Skeletal muscle satellite cell (primary cell): ENCODE measurements at regions not wholly inside any gene's neighbourhood (a gene's known extent, or its start where the extent isn't known, plus 50 kb on each side); places are given as distances from the start of the nearest gene placed in this dataset.

Source experiments
- H3K27me3 ChIP-seq: 2 replicates; pipeline ENCODE4 v1.7.0; 2013; ENCODE audit warnings: low read length; ENCODE audit not compliant: control insufficient read depth, insufficient read depth
- H3K36me3 ChIP-seq: 2 replicates; pipeline ENCODE4 v1.7.0; 2013; ENCODE audit warnings: mild to moderate bottlenecking, control low read depth, low read length; ENCODE audit not compliant: insufficient read depth
- H3K4me1 ChIP-seq: 2 replicates; pipeline ENCODE4 v1.7.0; 2013; ENCODE audit warnings: low read length; ENCODE audit not compliant: control insufficient read depth, insufficient read depth
- H3K4me2 ChIP-seq: 2 replicates; pipeline ENCODE4 v1.7.0; 2013; ENCODE audit warnings: mild to moderate bottlenecking, low read length
- H3K4me3 ChIP-seq: 2 replicates; pipeline ENCODE4 v1.7.0; 2013; ENCODE audit warnings: low read length
- H3K9ac ChIP-seq: 2 replicates; pipeline ENCODE4 v1.7.0; 2013; ENCODE audit warnings: mild to moderate bottlenecking, low read depth, low read length, moderate library complexity
- H3K9me3 ChIP-seq: replicated peaks from 2 replicates; pipeline ENCODE4 v1.7.0; 2013; ENCODE audit warnings: mild to moderate bottlenecking, control low read depth, low read length

DNA sequence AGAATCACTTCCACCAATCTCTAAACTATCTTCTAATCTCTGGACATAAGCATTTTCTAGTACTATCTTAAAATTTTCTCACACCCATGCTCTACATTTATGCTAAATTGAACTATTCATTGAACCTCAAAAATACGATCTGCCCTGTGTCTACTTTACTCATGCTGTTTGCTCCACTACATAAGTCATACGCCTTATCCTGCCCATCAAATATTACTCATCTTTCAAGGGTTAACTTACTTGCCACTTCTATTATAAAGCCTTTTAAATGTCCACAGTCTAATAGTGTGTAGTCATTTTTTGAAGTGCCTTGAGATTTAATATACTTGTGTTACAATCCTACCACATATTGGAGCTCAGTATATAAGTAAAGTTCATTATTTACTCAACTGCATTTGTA, 727.7 kb upstream of the SLIT2 start:
- H3K9me3 ChIP-seq = no peaks in the 10 kb centered on the region
- no peaks in the 10 kb centered on the region for H3K27me3 ChIP-seq
- no peaks in the 10 kb centered on the region for H3K36me3 ChIP-seq
- no peaks in the 10 kb centered on the region for H3K4me1 ChIP-seq
- no peak overlapping the region for H3K9ac ChIP-seq
- no peak overlapping the region for H3K4me2 ChIP-seq
- H3K4me3 ChIP-seq = no peak overlapping the region

DNA sequence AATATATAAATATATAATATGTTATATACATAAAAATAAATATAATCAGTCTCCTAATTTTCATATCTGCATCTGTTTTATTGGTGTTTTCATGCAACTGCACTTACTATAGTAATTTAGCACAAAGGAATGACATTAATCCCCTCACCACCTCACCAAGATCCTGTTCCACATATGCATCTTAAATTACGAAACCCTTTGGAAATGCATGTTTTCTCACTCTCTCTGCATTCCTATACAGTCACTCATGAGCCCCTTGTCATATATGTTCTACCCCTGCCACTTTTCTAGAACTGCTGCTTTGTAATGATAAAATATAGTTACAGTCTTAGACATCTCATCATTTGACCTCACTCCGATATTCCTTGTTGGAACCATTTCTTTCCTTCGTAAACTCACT, 728.7 kb upstream of the SLIT2 start:
- no peaks in the 10 kb centered on the region for H3K4me1 ChIP-seq
- H3K4me3 ChIP-seq = no peak overlapping the region
- no peaks in the 10 kb centered on the region for H3K36me3 ChIP-seq
- H3K9me3 ChIP-seq = no peaks in the 10 kb centered on the region
- H3K27me3 ChIP-seq = no peaks in the 10 kb centered on the region
- H3K9ac ChIP-seq = no peak overlapping the region
- H3K4me2 ChIP-seq = no peak overlapping the region

DNA sequence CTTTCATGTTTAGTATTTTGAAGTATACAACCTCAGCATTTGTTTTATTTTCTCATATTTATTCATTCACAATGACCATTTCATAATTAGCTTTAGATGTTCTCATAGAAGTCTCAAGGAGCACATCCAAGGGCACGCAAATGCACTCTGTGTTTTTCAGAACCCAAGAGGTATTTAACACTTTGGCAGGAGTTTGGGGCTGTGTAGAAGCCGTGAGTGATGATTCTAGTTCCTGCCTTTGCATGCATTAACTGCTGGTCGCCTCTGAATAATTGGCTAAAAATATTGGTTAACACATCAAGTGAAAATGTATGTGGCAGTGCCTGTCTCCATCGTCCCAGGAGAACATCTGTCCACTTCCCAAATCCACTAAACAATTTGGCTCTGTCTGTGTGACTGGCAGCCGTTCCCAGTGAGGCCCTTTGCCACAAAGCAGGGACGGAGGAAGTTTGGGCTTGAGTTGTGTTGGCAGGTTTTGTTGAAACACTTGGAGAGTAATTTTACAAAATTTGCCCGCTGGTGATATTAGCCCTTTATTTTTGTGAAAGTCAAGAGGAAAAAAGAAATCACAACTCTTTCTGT, 730.7 kb upstream of the SLIT2 start:
- Histone ChIP-seq H3K4me2 (no peak overlapping the region), H3K9me3 (no peaks in the 10 kb centered on the region), H3K36me3 (no peaks in the 10 kb centered on the region), H3K4me3 (no peak overlapping the region), H3K27me3 (no peaks in the 10 kb centered on the region), H3K9ac (no peak overlapping the region), H3K4me1 (no peaks in the 10 kb centered on the region)

DNA sequence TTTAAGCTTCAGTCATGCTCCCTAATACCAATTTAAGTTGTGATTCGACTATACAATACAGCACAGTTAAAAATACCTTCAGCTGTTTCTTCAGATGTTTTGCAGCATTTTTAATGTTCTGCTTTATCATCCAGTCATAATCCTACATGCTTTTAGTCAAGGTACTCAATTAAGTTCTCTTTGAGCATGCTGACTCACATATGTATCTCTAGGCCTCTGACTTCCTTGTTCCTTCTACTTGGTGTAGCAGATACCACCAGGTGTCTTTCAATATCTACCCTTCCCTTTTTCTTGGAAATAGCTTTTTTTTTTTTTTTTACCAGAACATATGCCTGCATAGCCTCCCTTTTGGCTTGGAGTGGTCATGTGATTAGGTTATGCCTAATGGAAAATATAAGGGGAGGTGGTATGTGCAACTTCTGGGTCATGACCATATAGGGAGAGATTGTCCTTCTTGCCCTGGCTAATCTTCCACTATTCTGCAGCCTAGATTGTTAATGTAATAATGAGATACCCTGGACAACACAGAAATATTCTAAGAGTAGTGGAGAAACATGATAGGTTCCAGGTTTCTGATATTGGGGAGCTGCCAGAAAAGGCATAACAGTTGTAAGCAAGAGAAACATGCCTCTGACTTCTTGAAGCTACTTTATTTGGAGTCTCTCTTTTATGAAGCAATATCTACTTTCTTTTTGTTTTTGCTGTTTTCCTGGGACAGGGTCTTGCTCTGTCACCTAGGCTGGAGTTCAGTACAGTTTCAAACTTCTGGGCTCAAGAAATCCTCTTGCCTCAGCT, 737.2 kb upstream of the SLIT2 start:
- Histone ChIP-seq H3K36me3 (no peaks in the 10 kb centered on the region), H3K4me2 (no peak overlapping the region), H3K9ac (no peak overlapping the region), H3K27me3 (no peaks in the 10 kb centered on the region), H3K4me1 (no peaks in the 10 kb centered on the region), H3K4me3 (no peak overlapping the region), H3K9me3 (no peaks in the 10 kb centered on the region)

DNA sequence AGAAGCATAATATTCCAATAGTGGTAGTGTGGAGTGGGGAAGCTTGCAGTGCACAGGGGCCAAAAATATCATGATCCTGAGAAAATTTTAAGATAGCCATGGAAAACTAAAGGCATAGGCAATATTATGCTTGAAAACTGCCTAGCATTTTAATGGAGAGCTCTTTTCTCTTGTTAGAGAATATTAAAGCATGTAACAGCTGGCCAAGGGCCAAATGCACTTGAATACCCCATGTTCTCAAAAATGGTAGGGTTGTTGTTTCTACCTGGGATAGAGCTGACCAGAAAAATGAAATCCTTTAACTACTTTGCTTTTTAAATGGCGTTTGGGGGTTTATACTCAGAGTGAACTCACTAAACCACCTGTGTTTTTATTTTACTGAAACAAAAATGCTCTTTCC, 739.6 kb upstream of the SLIT2 start:
- Histone ChIP-seq H3K4me3 (no peak overlapping the region), H3K27me3 (no peaks in the 10 kb centered on the region), H3K36me3 (no peaks in the 10 kb centered on the region), H3K4me1 (no peaks in the 10 kb centered on the region), H3K9me3 (no peaks in the 10 kb centered on the region), H3K9ac (no peak overlapping the region), H3K4me2 (no peak overlapping the region)

DNA sequence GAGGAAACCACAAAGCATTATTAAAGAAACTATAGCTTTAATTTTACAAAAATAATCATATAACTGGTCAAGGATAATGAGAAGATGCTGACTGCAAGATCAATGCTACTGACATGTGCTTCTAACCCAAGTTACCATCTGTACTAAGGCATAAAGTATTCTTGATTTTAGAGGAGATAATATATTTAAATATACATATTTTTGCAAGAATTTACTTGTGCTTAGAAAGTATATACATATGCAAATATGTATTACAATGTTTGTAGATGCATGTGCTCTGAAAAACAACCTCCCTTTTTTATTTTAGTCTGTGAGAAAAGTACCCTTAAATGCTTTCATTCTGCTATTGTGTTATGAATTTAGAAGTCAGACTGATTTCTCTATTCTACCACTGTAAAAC, 740.7 kb upstream of the SLIT2 start:
- H3K4me2 ChIP-seq = no peak overlapping the region
- no peaks in the 10 kb centered on the region for H3K27me3 ChIP-seq
- H3K9ac ChIP-seq = no peak overlapping the region
- no peaks in the 10 kb centered on the region for H3K9me3 ChIP-seq
- no peaks in the 10 kb centered on the region for H3K4me1 ChIP-seq
- no peaks in the 10 kb centered on the region for H3K36me3 ChIP-seq
- no peak overlapping the region for H3K4me3 ChIP-seq

DNA sequence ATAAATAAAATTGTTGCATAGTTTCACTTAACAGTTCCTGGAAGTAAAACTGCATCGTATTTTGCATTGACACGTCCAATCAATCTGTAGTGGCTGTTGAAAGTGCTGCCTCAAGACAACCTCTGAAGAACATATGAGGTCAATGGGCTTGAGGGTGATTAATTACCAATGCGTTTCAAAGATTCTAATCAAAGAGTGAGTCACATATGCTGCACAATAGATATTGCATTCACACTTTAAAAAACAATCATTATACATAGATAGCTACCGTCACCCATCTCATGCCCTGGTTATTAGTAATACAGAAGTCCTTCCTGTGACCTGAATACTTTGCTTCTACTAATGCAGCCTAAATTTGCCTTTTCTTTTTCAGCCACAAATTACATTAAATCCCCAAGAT, 743.3 kb upstream of the SLIT2 start:
- no peaks in the 10 kb centered on the region for H3K9me3 ChIP-seq
- H3K4me3 ChIP-seq = no peak overlapping the region
- H3K4me2 ChIP-seq = no peak overlapping the region
- H3K9ac ChIP-seq = no peak overlapping the region
- H3K4me1 ChIP-seq = no peaks in the 10 kb centered on the region
- H3K27me3 ChIP-seq = no peaks in the 10 kb centered on the region
- no peaks in the 10 kb centered on the region for H3K36me3 ChIP-seq

DNA sequence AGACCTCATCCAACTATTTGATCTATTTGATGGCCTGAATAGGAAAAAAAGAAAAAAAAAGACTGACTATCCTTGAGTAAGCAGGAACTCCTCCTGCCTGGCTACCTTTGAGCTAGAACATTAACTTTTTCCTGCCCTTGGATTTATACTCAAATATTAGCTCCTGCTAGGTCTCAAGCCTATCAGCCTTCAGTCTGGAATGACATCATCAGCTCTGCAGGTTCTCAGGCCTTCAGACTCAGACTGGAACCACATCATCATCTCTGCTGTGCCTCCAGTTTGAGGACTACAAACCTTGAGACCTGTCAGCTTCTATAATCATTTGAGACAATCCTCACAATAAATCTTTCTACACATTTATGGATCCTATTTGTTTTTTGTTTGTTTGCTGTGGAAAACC, 754.0 kb upstream of the SLIT2 start:
- H3K4me1 ChIP-seq = peaks cover 6% of the 10 kb centered on the region
- no peak overlapping the region for H3K4me2 ChIP-seq
- no peaks in the 10 kb centered on the region for H3K27me3 ChIP-seq

DNA sequence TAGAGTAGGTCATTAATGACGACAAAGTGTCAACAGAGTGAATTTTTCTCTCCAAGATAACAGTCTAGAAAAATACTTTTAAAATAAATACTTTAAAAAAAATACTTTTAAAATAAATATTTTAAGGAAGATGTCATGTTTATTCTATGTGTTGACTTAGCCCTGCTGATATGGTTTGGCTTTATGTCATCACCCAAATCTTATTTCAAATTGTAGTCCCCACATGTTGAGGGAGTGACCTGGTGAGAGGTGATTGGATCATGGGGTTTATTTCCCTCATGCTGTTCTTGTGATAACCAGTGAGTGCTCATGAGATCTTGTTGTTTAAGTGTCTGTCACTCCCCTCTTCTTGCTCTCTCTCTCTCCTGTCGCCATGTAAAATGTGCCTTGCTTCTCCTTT, 754.9 kb upstream of the SLIT2 start:
- Histone ChIP-seq H3K9me3 (no peaks in the 10 kb centered on the region), H3K36me3 (no peaks in the 10 kb centered on the region), H3K4me2 (no peak overlapping the region), H3K4me3 (no peak overlapping the region), H3K27me3 (no peaks in the 10 kb centered on the region), H3K4me1 (peaks cover 6% of the 10 kb centered on the region), H3K9ac (no peak overlapping the region)

More for the DNA sequence above, 754.0 kb upstream of the SLIT2 start:
- no peaks in the 10 kb centered on the region for H3K36me3 ChIP-seq
- H3K9ac ChIP-seq = no peak overlapping the region
- no peak overlapping the region for H3K4me3 ChIP-seq
- no peaks in the 10 kb centered on the region for H3K9me3 ChIP-seq

DNA sequence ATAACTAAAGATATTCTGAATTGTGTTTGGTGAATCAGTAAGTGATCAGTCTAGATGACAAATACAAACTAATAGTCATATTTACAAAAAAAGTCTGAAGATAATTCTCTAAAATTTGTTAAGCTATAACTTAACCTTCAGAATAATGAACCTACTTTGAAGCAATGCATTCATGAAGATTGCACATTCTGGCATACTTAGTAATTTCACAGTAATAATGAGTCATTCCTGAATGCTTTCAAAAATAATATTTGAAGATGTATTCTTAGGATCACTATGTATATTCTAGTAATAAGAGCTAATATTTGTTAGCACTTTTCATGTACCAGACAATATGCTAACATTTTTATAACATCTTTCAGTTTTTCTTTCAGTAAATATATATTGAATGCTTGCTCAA, 756.7 kb upstream of the SLIT2 start:
- Histone ChIP-seq H3K9me3 (no peaks in the 10 kb centered on the region), H3K36me3 (no peaks in the 10 kb centered on the region), H3K4me1 (peaks cover 6% of the 10 kb centered on the region), H3K4me3 (no peak overlapping the region), H3K27me3 (no peaks in the 10 kb centered on the region), H3K4me2 (no peak overlapping the region), H3K9ac (no peak overlapping the region)

DNA sequence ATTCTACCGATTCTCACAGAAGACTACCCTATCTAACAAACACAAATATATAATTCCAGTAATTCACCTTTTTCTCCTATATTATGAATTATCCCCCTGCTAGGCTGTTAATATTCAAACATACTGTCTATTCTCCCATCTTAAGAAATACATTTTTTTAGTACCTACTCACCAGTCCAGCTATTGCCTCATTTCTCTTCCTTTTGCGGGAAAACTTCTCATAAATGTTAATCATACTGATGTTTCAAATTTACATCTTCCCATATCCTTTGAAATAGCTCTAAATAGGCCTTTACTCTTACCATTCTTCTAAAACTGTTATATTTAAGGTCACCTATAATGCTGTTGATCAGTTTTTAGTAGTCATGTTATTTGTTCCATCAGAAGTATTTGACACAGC, 759.1 kb upstream of the SLIT2 start:
- no peaks in the 10 kb centered on the region for H3K36me3 ChIP-seq
- no peak overlapping the region for H3K4me3 ChIP-seq
- no peak overlapping the region for H3K4me2 ChIP-seq

DNA sequence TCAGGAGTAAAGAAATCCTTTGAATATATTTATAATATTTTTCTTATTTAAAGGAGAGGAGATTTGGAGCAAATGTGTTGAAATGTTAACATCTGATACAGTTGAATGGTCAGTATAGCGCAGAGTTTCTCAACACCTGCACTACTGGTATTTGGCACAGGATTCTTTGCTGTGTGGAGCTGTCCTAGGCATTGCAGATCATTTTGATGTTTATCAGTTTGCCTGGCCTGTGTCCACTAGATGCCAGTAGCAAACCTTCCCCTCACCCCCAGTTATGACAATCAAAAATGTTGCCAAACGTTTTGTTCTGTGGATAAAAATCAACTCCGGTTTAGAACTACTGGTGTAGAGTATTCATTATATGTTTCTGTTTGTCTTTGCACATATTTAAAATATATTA, 765.3 kb upstream of the SLIT2 start:
- Histone ChIP-seq H3K9me3 (no peaks in the 10 kb centered on the region), H3K4me3 (no peak overlapping the region), H3K27me3 (no peaks in the 10 kb centered on the region), H3K4me2 (no peak overlapping the region), H3K36me3 (no peaks in the 10 kb centered on the region), H3K9ac (no peak overlapping the region), H3K4me1 (no peaks in the 10 kb centered on the region)

More for the DNA sequence above, 759.1 kb upstream of the SLIT2 start:
- peaks cover 6% of the 10 kb centered on the region for H3K4me1 ChIP-seq
- H3K27me3 ChIP-seq = no peaks in the 10 kb centered on the region
- no peaks in the 10 kb centered on the region for H3K9me3 ChIP-seq
- H3K9ac ChIP-seq = no peak overlapping the region
